K562 (cell line): ENCODE measurements at regions not wholly inside any gene's neighbourhood (a gene's known extent, or its start where the extent isn't known, plus 50 kb on each side); places are given as distances from the start of the nearest gene placed in this dataset.

Experiments
- ATAC-seq: fragments of 200-7000 bp; cut with Tn5 transposase; 3 replicates; pipeline ENCODE4 v1.9.1; 2020; ENCODE audit warnings: moderate library complexity
- BruUV-seq: library from RNA; stranded (reverse); fragments of 400-500 nt; replicated peaks from 2 replicates; lab custom pipeline; 2021; lab: Mats Ljungman, UMichigan
- CTCF ChIA-PET: fragments of 300-600 bp; formaldehyde crosslinking; extraction: SDS; loops from one replicate; lab custom pipeline; 2021; ENCODE audit warnings: low intra/inter-chr PET ratio; lab: Yijun Ruan, JAX
- POLR2A ChIA-PET: fragments of 300-600, 350-650 bp; sonication (Branson Sonifier 250); formaldehyde crosslinking; extraction: SDS; loops from one replicate; lab custom pipeline; 2021; ENCODE audit warnings: antibody characterized with exemption, inconsistent platforms; lab: Yijun Ruan, JAX
- DNase-seq, 4 experiments: peaks; one replicate each; pipeline versions ENCODE4 v3.0.0 to v3.0.0-alpha.2; 2011 to 2018; ENCODE audit warnings: low spot score in 3 of 4, mixed read lengths in 3 of 4; ENCODE audit errors: extremely low read depth in 1 of 4
- FAIRE-seq: peaks from 2 replicates; lab custom pipeline; 2011; peaks lifted over from hg19 to GRCh38; lab: Jason Lieb, UNC
- H2AFZ ChIP-seq: 2 replicates; pipeline ENCODE4 v1.6.0; 2011; ENCODE audit warnings: low read depth, low read length, control low read depth, inconsistent platforms
- H3K27ac ChIP-seq: fragments of 200-600 bp; 3 replicates; pipeline ENCODE4 v1.8.0; 2011; ENCODE audit warnings: low read depth, mild to moderate bottlenecking, control low read depth, inconsistent platforms, low read length, moderate library complexity, mixed read lengths; ENCODE audit errors: extremely low read depth
- H3K27me3 ChIP-seq, 2 experiments: fragments of 300-600 bp in 1 of 2; 2 replicates in 1 of 2; 3 replicates in 1 of 2; pipeline versions ENCODE4 v1.6.0 to v1.8.0; 2011; ENCODE audit warnings: inconsistent platforms in 2 of 2, low read length in 2 of 2, mild to moderate bottlenecking in 1 of 2, mixed read lengths in 1 of 2, moderate library complexity in 1 of 2; ENCODE audit not compliant: control insufficient read depth in 2 of 2, insufficient read depth in 2 of 2
- H3K36me3 ChIP-seq: fragments of 300-600 bp; 3 replicates; pipeline ENCODE4 v1.8.0; 2011; ENCODE audit warnings: mild to moderate bottlenecking, low read length, inconsistent platforms; ENCODE audit not compliant: control insufficient read depth, insufficient read depth
- H3K4me1 ChIP-seq, 2 experiments: fragments of 200-600 bp in 1 of 2; replicated peaks in 1 of 2; 2 replicates in 1 of 2; 3 replicates in 1 of 2; pipeline versions ENCODE4 v1.5.1 to v1.8.0; 2011; ENCODE audit warnings: inconsistent platforms in 2 of 2, low read length in 2 of 2, mild to moderate bottlenecking in 1 of 2, mixed read lengths in 1 of 2, moderate library complexity in 1 of 2; ENCODE audit not compliant: control insufficient read depth in 2 of 2, insufficient read depth in 2 of 2
- H3K4me2 ChIP-seq: 2 replicates; pipeline ENCODE4 v1.6.1; 2011; ENCODE audit warnings: low read length, control low read depth, inconsistent platforms, mixed read lengths; ENCODE audit not compliant: insufficient read depth
- H3K4me3 ChIP-seq: fragments of 200-600 bp; sonication (generic), shearing (Covaris generic); 2 replicates; pipeline ENCODE4 v1.5.1; 2016; ENCODE audit warnings: control low read depth, inconsistent platforms
- H3K79me2 ChIP-seq: fragments of 200-600 bp; 3 replicates; pipeline ENCODE4 v1.8.0; 2011; ENCODE audit warnings: low read length, inconsistent platforms; ENCODE audit not compliant: control insufficient read depth, insufficient read depth
- H3K9ac ChIP-seq, 2 experiments: 2 replicates each; pipeline versions ENCODE4 v1.6.0 to v1.6.1; 2011; ENCODE audit warnings: low read depth in 2 of 2, low read length in 2 of 2, control low read depth in 1 of 2, inconsistent platforms in 1 of 2, mild to moderate bottlenecking in 1 of 2, mixed read lengths in 1 of 2; ENCODE audit not compliant: insufficient read depth in 1 of 2
- H3K9me1 ChIP-seq: one replicate; pipeline ENCODE4 v1.6.0; 2011; ENCODE audit warnings: inconsistent platforms, mild to moderate bottlenecking, low read length, moderate library complexity; ENCODE audit not compliant: control insufficient read depth, insufficient read depth
- H3K9me3 ChIP-seq: replicated peaks from 2 replicates; pipeline ENCODE4 v1.5.1; 2011; ENCODE audit warnings: low read depth, low read length, inconsistent platforms; ENCODE audit not compliant: control insufficient read depth, insufficient read depth
- H4K20me1 ChIP-seq: replicated peaks from 2 replicates; pipeline ENCODE4 v1.6.1; 2011; ENCODE audit warnings: low read length, inconsistent platforms, mixed read lengths; ENCODE audit not compliant: control insufficient read depth, insufficient read depth
- ADNP ChIP-seq: fragments of 200-800 bp; sonication (Bioruptor generic); IDR thresholded peaks from 2 replicates; pipeline ENCODE4 v1.6.1; 2016; ENCODE audit warnings: missing genetic modification characterization, missing compliant biosample characterization
- E2F4 ChIP-seq: sonication (generic); formaldehyde crosslinking; IDR thresholded peaks from 2 replicates; pipeline ENCODE4 v1.8.0; 2022; ENCODE audit warnings: mild to moderate bottlenecking, low read depth, missing genetic modification reagents
- MBD1 ChIP-seq: fragments of 250-450 bp; sonication (Bioruptor Pico); IDR thresholded peaks from 2 replicates; pipeline ENCODE4 v1.8.0; 2022; ENCODE audit warnings: inconsistent platforms
- MEF2A ChIP-seq: IDR thresholded peaks from 2 replicates; pipeline ENCODE4 v1.6.1; 2011; ENCODE audit warnings: low read depth, mild to moderate bottlenecking, low read length, moderate library complexity; ENCODE audit not compliant: control insufficient read depth
- RERE ChIP-seq: sonication (generic); formaldehyde crosslinking; IDR thresholded peaks from 2 replicates; pipeline ENCODE4 v1.8.0; 2023; ENCODE audit warnings: missing genetic modification reagents, mild to moderate bottlenecking, borderline replicate concordance
- SMARCA5 ChIP-seq: fragments of 450-650 bp; IDR thresholded peaks from 2 replicates; pipeline ENCODE4 v1.6.1; 2016
- SMARCB1 ChIP-seq: IDR thresholded peaks from 2 replicates; pipeline ENCODE4 v1.6.1; 2011; ENCODE audit warnings: improper control_type of control experiment, low read depth; ENCODE audit not compliant: insufficient read length
- SOX6 ChIP-seq: fragments of 450-650 bp; IDR thresholded peaks from 2 replicates; pipeline ENCODE4 v1.6.1; 2014; ENCODE audit warnings: mild to moderate bottlenecking
- YBX1 ChIP-seq: fragments of 450-650 bp; IDR thresholded peaks from 2 replicates; pipeline ENCODE4 v1.7.1; 2016; ENCODE audit warnings: mild to moderate bottlenecking
- ZBTB43 ChIP-seq: sonication (generic); formaldehyde crosslinking; IDR thresholded peaks from 2 replicates; pipeline ENCODE4 v1.8.0; 2023; ENCODE audit warnings: mild to moderate bottlenecking, missing genetic modification reagents
- ZNF444 ChIP-seq: fragments of 250-450 bp; sonication (Bioruptor Pico); IDR thresholded peaks from 2 replicates; pipeline ENCODE4 v1.4.0; 2020; ENCODE audit warnings: mild to moderate bottlenecking, moderate library complexity
- ZNF76 ChIP-seq: fragments of 250-450 bp; sonication (Bioruptor Pico); IDR thresholded peaks from 2 replicates; pipeline ENCODE4 v1.4.0; 2020; ENCODE audit warnings: mild to moderate bottlenecking, moderate library complexity, borderline replicate concordance
- WGBS: fragments of 100-300 bp; shearing (Covaris generic); methylation state at CpG from one replicate; pipeline ENCODE4 v1.1.6; 2016; ENCODE audit warnings: low coverage, mixed read lengths; ENCODE audit not compliant: insufficient coverage; ENCODE audit errors: missing lambda C conversion rate; 5-methylcytosine and 5-hydroxymethylcytosine counted together
- in situ Hi-C: fragments of 300-500 bp; cut with MboI; formaldehyde crosslinking; loops from 4 replicates; pipeline ENCODE4 v1.15.0; 2018; ENCODE audit warnings: inconsistent platforms, mixed read lengths
- intact Hi-C: fragments of 100-400 bp; cut with micrococcal nuclease; formaldehyde crosslinking; loops from 2 replicates; pipeline ENCODE4 v1.14.2; 2022
- TF ChIP-seq, protein P1 (sequence below): IDR thresholded peaks from 2 replicates; pipeline ENCODE4 v1.6.1; 2011; ENCODE audit not compliant: insufficient read length; ENCODE audit errors: extremely low read depth

GRCh38 chr6:40336296-40336695 is 250.9 kb downstream of the LRFN2 start:
- Histone ChIP-seq H3K9ac (no peak overlapping the region), H3K36me3 (no peaks in the 10 kb centered on the region), H3K79me2 (no peaks in the 10 kb centered on the region), H4K20me1 (no peaks in the 10 kb centered on the region), H3K4me2 (no peak overlapping the region), H3K27ac (no peak overlapping the region), H3K4me3 (no peak overlapping the region), H3K9me1 (no peaks in the 10 kb centered on the region), H3K9me3 (no peaks in the 10 kb centered on the region), H3K27me3 (peaks cover 0 to 25% of the 10 kb centered on the region in 2 experiments; a peak in 3 of 5 replicates), H3K4me1 (no peaks in the 10 kb centered on the region), H2AFZ (no peak overlapping the region)
- 0% methylated on average over 1 of the region's 1 CpG for WGBS
- intact Hi-C loops (no loop called here), in situ Hi-C loops (no loop called here)
- POLR2A ChIA-PET = interaction anchor here (0.5 to 1.1 kb wide), 3 partner anchors 12 to 748 kb away, joined by 3 to 4 read pairs (median 3); no protein-coding TSS in a partner anchor
- DNase-seq = no peak
- no peak for FAIRE-seq
- CTCF ChIA-PET = no interaction called here
- ATAC-seq = no peak
- BruUV-seq = no TSS peak
- TF ChIP-seq E2F4 (CRISPR knock-in tag) (no peak), SMARCA5 (no peak), MBD1 (CRISPR knock-in tag) (no peak), ZNF444 (CRISPR knock-in tag) (no peak), ZNF76 (no peak), SMARCB1 (no peak), RERE (no peak), SOX6 (no peak), ADNP (no peak), ZBTB43 (CRISPR knock-in tag) (no peak), YBX1 (no peak), MEF2A (no peak)
- TF ChIP-seq, protein P1, sequence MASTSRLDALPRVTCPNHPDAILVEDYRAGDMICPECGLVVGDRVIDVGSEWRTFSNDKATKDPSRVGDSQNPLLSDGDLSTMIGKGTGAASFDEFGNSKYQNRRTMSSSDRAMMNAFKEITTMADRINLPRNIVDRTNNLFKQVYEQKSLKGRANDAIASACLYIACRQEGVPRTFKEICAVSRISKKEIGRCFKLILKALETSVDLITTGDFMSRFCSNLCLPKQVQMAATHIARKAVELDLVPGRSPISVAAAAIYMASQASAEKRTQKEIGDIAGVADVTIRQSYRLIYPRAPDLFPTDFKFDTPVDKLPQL = no peak
